Endothelial cell of umbilical vein (primary cell): ENCODE measurements at regions not wholly inside any gene's neighbourhood (a gene's known extent, or its start where the extent isn't known, plus 50 kb on each side); places are given as distances from the start of the nearest gene placed in this dataset.

ENCODE experiments used
- CTCF ChIP-seq, 2 donors: IDR thresholded peaks; 1 replicate in 1 of 2; 2 replicates in 1 of 2; pipeline ENCODE4 v1.5.1; 2011; ENCODE audit warnings: low read length in 2 of 2, mild to moderate bottlenecking in 2 of 2, moderate library complexity in 2 of 2, control low read depth in 1 of 2, inconsistent platforms in 1 of 2, low read depth in 1 of 2; ENCODE audit not compliant: insufficient read depth in 1 of 2; ENCODE audit errors: extremely low read depth in 1 of 2
- GATA2 ChIP-seq: IDR thresholded peaks from 2 replicates; pipeline ENCODE4 v1.7.0; 2011; ENCODE audit warnings: low read depth, mild to moderate bottlenecking, moderate library complexity, mixed read lengths, low read length; ENCODE audit not compliant: insufficient read length, insufficient read depth
- MYC ChIP-seq: IDR thresholded peaks from one replicate; pipeline ENCODE4 v1.6.1; 2011; ENCODE audit warnings: mild to moderate bottlenecking, low read depth, low read length
- POLR2A ChIP-seq: IDR thresholded peaks from 2 replicates; pipeline ENCODE4 v1.6.1; 2012; ENCODE audit warnings: low read depth, mild to moderate bottlenecking, control low read depth, low read length

GRCh38 chr10:47161465-47161864, 138.5 kb upstream of the GDF10 start:
- TF ChIP-seq POLR2A (no peak), CTCF (IDR thresholded peaks at IDR 0.05; ENCODE audit: extremely low read depth in 1 of 2, insufficient read depth in 1 of 2, low read depth in 1 of 2, low read length in 2 of 2) (no peak), MYC (no peak), GATA2 (no peak)
